ENCODE measurements at regions not wholly inside any gene's neighbourhood (a gene's known extent, or its start where the extent isn't known, plus 50 kb on each side); places are given as distances from the start of the nearest gene placed in this dataset.
A peak's percentile ranks its signal among the peaks of the same experiment; 100 is the strongest.

- no peak for DNase-seq
Observed at GRCh38 chr1:34618381-34618780, 136.5 kb upstream of the GJB5 start.

GRCh38 chr1:34619256-34619655 lies 135.6 kb upstream of the GJB5 start:
- DNase-seq, result no peak

GRCh38 chr1:34621916-34622315 lies 132.9 kb upstream of the GJB5 start:
- DNase-seq, result no peak

- DNase-seq, result no peak
Observed at GRCh38 chr1:34625521-34626015, 129.3 kb upstream of the GJB5 start.

GRCh38 chr1:34627465-34628240 lies 127.2 kb upstream of the GJB5 start:
- no peak for DNase-seq

GRCh38 chr1:34631126-34631525 lies 123.7 kb upstream of the GJB5 start:
- peak; percentile 91 for DNase-seq

- peak; percentile 44 for DNase-seq
Observed at GRCh38 chr1:34639701-34640100, 115.1 kb upstream of the GJB5 start.

GRCh38 chr1:34640654-34641401 lies 114.0 kb upstream of the GJB5 start:
- no peak for DNase-seq

- no peak for DNase-seq
Observed at GRCh38 chr1:34642679-34643078, 112.2 kb upstream of the GJB5 start.

- no peak for DNase-seq
Observed at GRCh38 chr1:34645109-34645688, 109.6 kb upstream of the GJB5 start.

- no peak for DNase-seq
Observed at GRCh38 chr1:34645919-34646318, 108.9 kb upstream of the GJB5 start.

- DNase-seq, result no peak
Observed at GRCh38 chr1:34648501-34648900, 106.3 kb upstream of the GJB5 start.

GRCh38 chr1:34650090-34650489 lies 104.8 kb upstream of the GJB5 start:
- DNase-seq, result no peak

- no peak for DNase-seq
Observed at GRCh38 chr1:34650800-34651199, 104.0 kb upstream of the GJB5 start.

GRCh38 chr1:34653110-34653509 lies 101.7 kb upstream of the GJB5 start:
- no peak for DNase-seq

GRCh38 chr1:34655206-34655874 lies 99.5 kb upstream of the GJB5 start:
- DNase-seq, result no peak

- no peak for DNase-seq
Observed at GRCh38 chr1:34655875-34656240, 99.0 kb upstream of the GJB5 start.

- no peak for DNase-seq
Observed at GRCh38 chr1:34656299-34656698, 98.5 kb upstream of the GJB5 start.

- no peak for DNase-seq
Observed at GRCh38 chr1:34656731-34657130, 98.1 kb upstream of the GJB5 start.

- DNase-seq, result no peak
Observed at GRCh38 chr1:34657266-34657665, 97.6 kb upstream of the GJB5 start.

- DNase-seq, result no peak
Observed at GRCh38 chr1:34657849-34658248, 97.0 kb upstream of the GJB5 start.

GRCh38 chr1:34663031-34663430 lies 91.8 kb upstream of the GJB5 start:
- peak; percentile 17 for DNase-seq

- DNase-seq, result no peak
Observed at GRCh38 chr1:34668063-34668462, 86.8 kb upstream of the GJB5 start.

Data from DMS79 (cell line).